K562 (cell line): ENCODE measurements at regions not wholly inside any gene's neighbourhood (a gene's known extent, or its start where the extent isn't known, plus 50 kb on each side); places are given as distances from the start of the nearest gene placed in this dataset.

Source experiments
- ATF7 ChIP-seq: fragments of 450-650 bp; IDR thresholded peaks from 2 replicates; pipeline ENCODE4 v1.7.1; 2014; ENCODE audit warnings: mild to moderate bottlenecking, moderate library complexity
- BRF1 ChIP-seq: IDR thresholded peaks from 3 replicates; pipeline ENCODE4 v1.6.1; 2011; ENCODE audit warnings: borderline replicate concordance, mild to moderate bottlenecking; ENCODE audit not compliant: insufficient read length; ENCODE audit errors: extremely low read depth
- CBFA2T2 ChIP-seq: fragments of 450-650 bp; conservative IDR thresholded peaks from 2 replicates; pipeline ENCODE4 v1.6.1; 2017; ENCODE audit warnings: mild to moderate bottlenecking
- CBFA2T3 ChIP-seq: fragments of 450-650 bp; IDR thresholded peaks from 2 replicates; pipeline ENCODE4 v1.6.1; 2017
- CHD1 ChIP-seq: fragments of 200-600 bp; sonication (generic); IDR thresholded peaks from one replicate; pipeline ENCODE4 v1.6.1; 2012; ENCODE audit warnings: mild to moderate bottlenecking, moderate library complexity, low read length, inconsistent platforms
- EP400 ChIP-seq: fragments of 450-650 bp; IDR thresholded peaks from 2 replicates; pipeline ENCODE4 v1.6.1; 2017; ENCODE audit warnings: antibody characterized with exemption, mild to moderate bottlenecking, moderate library complexity
- GATA2 ChIP-seq: sonication (generic); formaldehyde crosslinking; IDR thresholded peaks from 2 replicates; pipeline ENCODE4 v1.4.0; 2020; ENCODE audit warnings: mild to moderate bottlenecking, missing genetic modification reagents
- ILK ChIP-seq: fragments of 450-650 bp; IDR thresholded peaks from 2 replicates; pipeline ENCODE4 v1.6.1; 2016; ENCODE audit warnings: missing genetic modification characterization, low read depth, mild to moderate bottlenecking, missing compliant biosample characterization, moderate library complexity, borderline replicate concordance
- JUN ChIP-seq, 2 experiments: sonication (generic) in 1 of 2; formaldehyde crosslinking in 1 of 2; IDR thresholded peaks; 2 replicates each; pipeline versions ENCODE4 v1.6.1 to v1.8.0; 2012 to 2022; ENCODE audit warnings: borderline replicate concordance in 2 of 2, mild to moderate bottlenecking in 2 of 2, improper control_type of control experiment in 1 of 2, low read depth in 1 of 2, low read length in 1 of 2, missing genetic modification reagents in 1 of 2
- L3MBTL2 ChIP-seq: fragments of 450-650 bp; IDR thresholded peaks from 2 replicates; pipeline ENCODE4 v1.6.1; 2016; ENCODE audit warnings: mild to moderate bottlenecking, moderate library complexity
- NCOA6 ChIP-seq: fragments of 450-650 bp; IDR thresholded peaks from 2 replicates; pipeline ENCODE4 v1.6.1; 2017; ENCODE audit warnings: mild to moderate bottlenecking
- NFIX ChIP-seq: fragments of 250-450 bp; sonication (Bioruptor Pico); IDR thresholded peaks from 2 replicates; pipeline ENCODE4 v1.4.0; 2020; ENCODE audit warnings: low read depth, mild to moderate bottlenecking, moderate library complexity
- NRF1 ChIP-seq, 2 experiments: fragments of 450-650 bp; IDR thresholded peaks in 1 of 2; conservative IDR thresholded peaks in 1 of 2; 2 replicates each; pipeline ENCODE4 v1.6.1; 2014; ENCODE audit warnings: mild to moderate bottlenecking in 2 of 2
- POLR2A ChIP-seq: fragments of 450-650 bp; conservative IDR thresholded peaks from 2 replicates; pipeline ENCODE4 v1.6.1; 2016
- POLR3A ChIP-seq: IDR thresholded peaks from 2 replicates; pipeline ENCODE4 v1.6.1; 2011; ENCODE audit warnings: borderline replicate concordance, mild to moderate bottlenecking, moderate library complexity; ENCODE audit not compliant: insufficient read length, insufficient read depth; ENCODE audit errors: extremely low read depth
- TEAD4 ChIP-seq, 2 experiments: sonication (generic) in 1 of 2; formaldehyde crosslinking in 1 of 2; IDR thresholded peaks; 2 replicates each; pipeline versions ENCODE4 v1.6.1 to v1.8.0; 2012 to 2022; ENCODE audit warnings: borderline replicate concordance in 1 of 2, inconsistent platforms in 1 of 2, low read length in 1 of 2, mild to moderate bottlenecking in 1 of 2, missing genetic modification reagents in 1 of 2
- USF2 ChIP-seq: sonication (generic); formaldehyde crosslinking; IDR thresholded peaks from 2 replicates; pipeline ENCODE4 v1.5.0; 2020; ENCODE audit warnings: missing genetic modification reagents
- VEZF1 ChIP-seq: fragments of 200-800 bp; sonication (Bioruptor generic); IDR thresholded peaks from 2 replicates; pipeline ENCODE4 v1.6.1; 2017; ENCODE audit warnings: missing genetic modification characterization, missing compliant biosample characterization
- ZNF282 ChIP-seq: sonication (generic); formaldehyde crosslinking; IDR thresholded peaks from 2 replicates; pipeline ENCODE4 v1.8.1; 2023; ENCODE audit warnings: missing genetic modification reagents
- ZNF316 ChIP-seq: fragments of 450-650 bp; IDR thresholded peaks from 2 replicates; pipeline ENCODE4 v1.6.1; 2016
- ZNF584 ChIP-seq: fragments of 200-800 bp; sonication (Bioruptor generic); IDR thresholded peaks from 2 replicates; pipeline ENCODE4 v1.6.1; 2016; ENCODE audit warnings: low read depth, mild to moderate bottlenecking, missing genetic modification characterization, missing compliant biosample characterization
- ZNF699 ChIP-seq: fragments of 250-450 bp; sonication (Bioruptor Pico); IDR thresholded peaks from 2 replicates; pipeline ENCODE4 v1.8.0; 2021; ENCODE audit warnings: mild to moderate bottlenecking, moderate library complexity; ENCODE audit not compliant: insufficient replicate concordance
- TF ChIP-seq, protein P1 (sequence below): fragments of 450-650 bp; formaldehyde crosslinking; IDR thresholded peaks from 2 replicates; pipeline ENCODE4 v1.4.0; 2020; ENCODE audit warnings: mild to moderate bottlenecking, moderate library complexity
- TF ChIP-seq, protein P2 (sequence below): sonication (generic); formaldehyde crosslinking; IDR thresholded peaks from 2 replicates; pipeline ENCODE4 v1.8.0; 2022; ENCODE audit warnings: missing genetic modification reagents, mild to moderate bottlenecking, moderate library complexity, borderline replicate concordance

- TF ChIP-seq VEZF1 (0 out of 2 replicates have a peak, but pooled peaks have one; percentile 17), CHD1 (no peak), ZNF316 (peak; percentile 26), ZNF584 (CRISPR knock-in tag) (no peak), BRF1 (no peak), EP400 (no peak), ZNF282 (CRISPR knock-in tag) (no peak), NCOA6 (no peak), NRF1 (conservative IDR thresholded peaks at IDR 0.05 in 1 of 2, IDR thresholded peaks at IDR 0.05 in 1 of 2) (peak in 1 of 2 experiments; percentile 34; a peak in 1 of 4 replicates), CBFA2T2 (peak; percentile 75), USF2 (CRISPR knock-in tag) (no peak; the same call in 1 of the 2 replicates), CBFA2T3 (peak; percentile 86), POLR3A (no peak), ILK (tag) (no peak), TEAD4 (IDR thresholded peaks at IDR 0.05; ENCODE audit: low read length) (peak; percentile 57), TEAD4 (CRISPR knock-in tag; IDR thresholded peaks at IDR 0.05; ENCODE audit: borderline replicate concordance) (no peak), ZNF699 (CRISPR knock-in tag) (no peak), L3MBTL2 (0 out of 2 replicates have a peak, but pooled peaks have one; percentile 29), GATA2 (CRISPR knock-in tag) (peak; percentile 32; the same call in 1 of the 2 replicates), POLR2A (no peak), JUN (IDR thresholded peaks at IDR 0.05; ENCODE audit: borderline replicate concordance, low read depth, low read length) (no peak), JUN (CRISPR knock-in tag; IDR thresholded peaks at IDR 0.05; ENCODE audit: borderline replicate concordance) (no peak), NFIX (CRISPR knock-in tag) (no peak), ATF7 (no peak)
- TF ChIP-seq, protein P1, sequence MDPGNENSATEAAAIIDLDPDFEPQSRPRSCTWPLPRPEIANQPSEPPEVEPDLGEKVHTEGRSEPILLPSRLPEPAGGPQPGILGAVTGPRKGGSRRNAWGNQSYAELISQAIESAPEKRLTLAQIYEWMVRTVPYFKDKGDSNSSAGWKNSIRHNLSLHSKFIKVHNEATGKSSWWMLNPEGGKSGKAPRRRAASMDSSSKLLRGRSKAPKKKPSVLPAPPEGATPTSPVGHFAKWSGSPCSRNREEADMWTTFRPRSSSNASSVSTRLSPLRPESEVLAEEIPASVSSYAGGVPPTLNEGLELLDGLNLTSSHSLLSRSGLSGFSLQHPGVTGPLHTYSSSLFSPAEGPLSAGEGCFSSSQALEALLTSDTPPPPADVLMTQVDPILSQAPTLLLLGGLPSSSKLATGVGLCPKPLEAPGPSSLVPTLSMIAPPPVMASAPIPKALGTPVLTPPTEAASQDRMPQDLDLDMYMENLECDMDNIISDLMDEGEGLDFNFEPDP (CRISPR knock-in tag) = no peak
- TF ChIP-seq, protein P2, sequence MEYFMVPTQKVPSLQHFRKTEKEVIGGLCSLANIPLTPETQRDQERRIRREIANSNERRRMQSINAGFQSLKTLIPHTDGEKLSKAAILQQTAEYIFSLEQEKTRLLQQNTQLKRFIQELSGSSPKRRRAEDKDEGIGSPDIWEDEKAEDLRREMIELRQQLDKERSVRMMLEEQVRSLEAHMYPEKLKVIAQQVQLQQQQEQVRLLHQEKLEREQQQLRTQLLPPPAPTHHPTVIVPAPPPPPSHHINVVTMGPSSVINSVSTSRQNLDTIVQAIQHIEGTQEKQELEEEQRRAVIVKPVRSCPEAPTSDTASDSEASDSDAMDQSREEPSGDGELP (CRISPR knock-in tag) = peak; percentile 75; the same call in 1 of the 2 replicates
These were observed 183.5 kb downstream of the PHETA1 start (continued) for GRCh38 chr12:111185206-111185888.
